ENCODE measurements at regions not wholly inside any gene's neighbourhood (a gene's known extent, or its start where the extent isn't known, plus 50 kb on each side); places are given as distances from the start of the nearest gene placed in this dataset.

- Mint-ChIP-seq H3K27ac (no peak overlapping the region), H3K4me1 (no peaks in the 10 kb centered on the region), H3K9me3 (peaks cover 8% of the 10 kb centered on the region), H3K27me3 (no peaks in the 10 kb centered on the region), H3K36me3 (ENCODE audit: low read depth) (no peaks in the 10 kb centered on the region), H3K4me3 (no peak overlapping the region)
- ATAC-seq (replicated peaks): no peak
Observed at GRCh38 chr10:36720895-36721294, 404.5 kb upstream of the ANKRD30A start.

- Mint-ChIP-seq H3K27ac (no peak overlapping the region), H3K4me1 (no peaks in the 10 kb centered on the region)
- ATAC-seq (replicated peaks): no peak
Observed at GRCh38 chr10:36717118-36717517, 408.3 kb upstream of the ANKRD30A start.

GRCh38 chr10:36716291-36716690 is 409.1 kb upstream of the ANKRD30A start:
- H3K27ac Mint-ChIP-seq: no peak overlapping the region
- ATAC-seq (replicated peaks): no peak

More at GRCh38 chr10:36717118-36717517, 408.3 kb upstream of the ANKRD30A start:
- Mint-ChIP-seq H3K9me3 (peaks cover 8% of the 10 kb centered on the region), H3K4me3 (no peak overlapping the region), H3K36me3 (ENCODE audit: low read depth) (no peaks in the 10 kb centered on the region), H3K27me3 (no peaks in the 10 kb centered on the region)

GRCh38 chr10:36712695-36713094 is 412.7 kb upstream of the ANKRD30A start:
- Mint-ChIP-seq H3K27me3 (no peaks in the 10 kb centered on the region), H3K27ac (no peak overlapping the region), H3K4me1 (no peaks in the 10 kb centered on the region), H3K4me3 (no peak overlapping the region), H3K36me3 (ENCODE audit: low read depth) (no peaks in the 10 kb centered on the region), H3K9me3 (peaks cover 5% of the 10 kb centered on the region)
- no peak for ATAC-seq (replicated peaks)

More at GRCh38 chr10:36716291-36716690, 409.1 kb upstream of the ANKRD30A start:
- Mint-ChIP-seq H3K27me3 (no peaks in the 10 kb centered on the region), H3K36me3 (ENCODE audit: low read depth) (no peaks in the 10 kb centered on the region), H3K4me3 (no peak overlapping the region), H3K9me3 (peaks cover 8% of the 10 kb centered on the region), H3K4me1 (no peaks in the 10 kb centered on the region)

DNA sequence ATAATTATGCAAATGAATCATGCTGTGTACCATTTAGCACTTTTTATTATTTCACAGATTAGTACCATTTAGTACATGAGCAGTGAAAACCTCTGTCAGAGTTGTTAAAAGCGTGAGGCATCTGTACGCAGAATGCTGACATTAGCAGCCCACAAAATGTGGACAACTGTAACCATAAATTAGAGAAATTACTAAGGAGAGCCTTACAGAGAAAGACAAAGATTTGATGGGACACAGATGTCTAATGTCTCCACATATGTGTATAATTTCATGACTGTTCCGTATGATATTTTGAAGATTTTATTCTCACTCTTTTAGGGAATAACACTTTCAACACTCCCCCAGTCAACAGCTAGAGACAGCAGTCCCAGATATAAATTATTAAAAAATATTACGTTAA is 414.0 kb upstream of the ANKRD30A start:
- Mint-ChIP-seq H3K9me3 (peaks cover 4% of the 10 kb centered on the region), H3K27me3 (no peaks in the 10 kb centered on the region), H3K36me3 (ENCODE audit: low read depth) (no peaks in the 10 kb centered on the region), H3K4me1 (no peaks in the 10 kb centered on the region), H3K27ac (no peak overlapping the region), H3K4me3 (no peak overlapping the region)
- no peak for ATAC-seq (replicated peaks)

- H3K4me1 Mint-ChIP-seq: no peaks in the 10 kb centered on the region
- ATAC-seq (replicated peaks): no peak
- H3K27me3 Mint-ChIP-seq: no peaks in the 10 kb centered on the region
- no peaks in the 10 kb centered on the region for H3K36me3 Mint-ChIP-seq (ENCODE audit: low read depth)
- no peak overlapping the region for H3K27ac Mint-ChIP-seq
- no peaks in the 10 kb centered on the region for H3K9me3 Mint-ChIP-seq
- H3K4me3 Mint-ChIP-seq: no peak overlapping the region
Observed at GRCh38 chr10:36704124-36704523, 421.3 kb upstream of the ANKRD30A start.

- H3K4me3 Mint-ChIP-seq: no peak overlapping the region
- no peaks in the 10 kb centered on the region for H3K9me3 Mint-ChIP-seq
- H3K27ac Mint-ChIP-seq: no peak overlapping the region
- H3K36me3 Mint-ChIP-seq (ENCODE audit: low read depth): no peaks in the 10 kb centered on the region
- ATAC-seq (replicated peaks): no peak
- no peaks in the 10 kb centered on the region for H3K27me3 Mint-ChIP-seq
- H3K4me1 Mint-ChIP-seq: no peaks in the 10 kb centered on the region
Observed at GRCh38 chr10:36703179-36703578, 422.2 kb upstream of the ANKRD30A start.

- Mint-ChIP-seq H3K36me3 (ENCODE audit: low read depth) (no peaks in the 10 kb centered on the region), H3K27me3 (no peaks in the 10 kb centered on the region), H3K9me3 (peaks cover 4% of the 10 kb centered on the region), H3K4me3 (no peak overlapping the region), H3K27ac (no peak overlapping the region), H3K4me1 (no peaks in the 10 kb centered on the region)
- no peak for ATAC-seq (replicated peaks)
Observed at GRCh38 chr10:36700123-36700522, 425.3 kb upstream of the ANKRD30A start.

GRCh38 chr10:36692759-36693158 is 432.6 kb upstream of the ANKRD30A start:
- no peaks in the 10 kb centered on the region for H3K36me3 Mint-ChIP-seq (ENCODE audit: low read depth)
- no peak overlapping the region for H3K27ac Mint-ChIP-seq
- H3K27me3 Mint-ChIP-seq: no peaks in the 10 kb centered on the region
- H3K4me1 Mint-ChIP-seq: no peaks in the 10 kb centered on the region
- no peak for ATAC-seq (replicated peaks)
- H3K9me3 Mint-ChIP-seq: peaks cover 11% of the 10 kb centered on the region
- H3K4me3 Mint-ChIP-seq: no peak overlapping the region

- Mint-ChIP-seq H3K27me3 (no peaks in the 10 kb centered on the region), H3K9me3 (peaks cover 9% of the 10 kb centered on the region), H3K4me1 (no peaks in the 10 kb centered on the region), H3K4me3 (no peak overlapping the region), H3K27ac (no peak overlapping the region), H3K36me3 (ENCODE audit: low read depth) (no peaks in the 10 kb centered on the region)
- ATAC-seq (replicated peaks): no peak
Observed at GRCh38 chr10:36688717-36689116, 436.7 kb upstream of the ANKRD30A start.

DNA sequence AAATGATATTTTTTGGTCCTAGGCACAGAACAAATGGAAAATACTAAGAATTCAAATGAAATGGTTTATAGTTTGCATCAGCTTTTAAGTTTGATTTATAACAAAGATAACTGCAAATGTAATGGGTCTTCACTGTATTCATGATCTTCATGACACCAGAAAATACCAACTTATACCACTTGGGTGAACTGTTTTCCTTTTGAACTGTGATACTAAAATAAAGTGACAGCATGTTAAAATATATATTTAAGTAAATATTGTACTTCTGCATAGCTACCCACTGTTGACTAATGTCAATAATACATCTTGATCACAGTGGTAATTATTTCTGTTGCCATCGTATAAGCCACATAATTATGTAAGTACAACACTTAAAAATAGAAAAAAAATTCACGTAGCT is 442.0 kb upstream of the ANKRD30A start:
- H3K4me1 Mint-ChIP-seq: no peaks in the 10 kb centered on the region
- no peak overlapping the region for H3K27ac Mint-ChIP-seq
- peaks cover 6% of the 10 kb centered on the region for H3K9me3 Mint-ChIP-seq
- no peak overlapping the region for H3K4me3 Mint-ChIP-seq
- no peak for ATAC-seq (replicated peaks)
- no peaks in the 10 kb centered on the region for H3K36me3 Mint-ChIP-seq (ENCODE audit: low read depth)
- H3K27me3 Mint-ChIP-seq: no peaks in the 10 kb centered on the region

DNA sequence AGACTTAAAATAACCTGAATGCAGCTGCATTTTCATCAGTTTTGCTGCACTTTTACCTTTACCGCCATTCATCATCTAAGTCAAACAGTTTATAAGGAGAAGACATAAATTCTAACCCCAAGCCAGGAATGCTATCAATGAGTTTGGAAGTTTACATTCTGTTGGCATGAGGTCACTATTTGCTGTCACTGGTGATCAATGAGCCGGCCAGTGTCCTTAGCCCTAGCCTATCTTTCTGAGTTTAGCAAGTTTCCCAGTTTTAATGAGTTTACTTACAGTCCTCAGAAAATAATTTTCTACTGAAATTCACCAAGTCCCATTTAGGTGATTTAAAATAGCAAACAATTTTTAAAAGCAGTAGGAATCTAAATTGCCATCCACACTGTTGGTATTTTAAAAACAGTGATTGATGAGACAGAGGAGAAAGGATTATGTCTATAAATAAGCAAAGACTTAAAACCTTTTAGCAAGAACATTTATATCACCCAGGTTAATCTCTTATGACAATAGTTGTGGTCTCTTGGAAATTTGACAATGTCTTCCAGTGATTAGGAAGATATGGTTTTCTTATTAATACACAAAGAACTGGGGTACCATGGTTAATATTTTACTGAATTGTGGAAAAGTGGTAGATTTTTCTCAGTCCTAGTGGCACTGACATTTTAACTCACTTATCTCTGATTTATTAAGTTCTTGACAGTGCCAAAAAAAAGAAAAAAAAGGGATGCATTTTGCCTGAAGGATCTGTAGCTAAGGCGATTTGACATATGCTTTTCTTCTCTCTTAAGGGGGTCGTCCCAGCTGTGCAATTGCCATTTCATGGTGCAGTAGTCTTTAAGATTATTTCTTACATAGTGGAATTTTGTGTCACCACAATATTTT is 443.4 kb upstream of the ANKRD30A start:
- no peak for ATAC-seq (replicated peaks)
- H3K27me3 Mint-ChIP-seq: no peaks in the 10 kb centered on the region
- no peak overlapping the region for H3K4me3 Mint-ChIP-seq
- peaks cover 4% of the 10 kb centered on the region for H3K9me3 Mint-ChIP-seq
- no peaks in the 10 kb centered on the region for H3K4me1 Mint-ChIP-seq
- no peaks in the 10 kb centered on the region for H3K36me3 Mint-ChIP-seq (ENCODE audit: low read depth)
- H3K27ac Mint-ChIP-seq: no peak overlapping the region

GRCh38 chr10:36679554-36679953 is 445.8 kb upstream of the ANKRD30A start:
- Mint-ChIP-seq H3K4me3 (no peak overlapping the region), H3K36me3 (ENCODE audit: low read depth) (no peaks in the 10 kb centered on the region), H3K27ac (no peak overlapping the region), H3K9me3 (peaks cover 3% of the 10 kb centered on the region), H3K27me3 (no peaks in the 10 kb centered on the region), H3K4me1 (no peaks in the 10 kb centered on the region)
- no peak for ATAC-seq (replicated peaks)

DNA sequence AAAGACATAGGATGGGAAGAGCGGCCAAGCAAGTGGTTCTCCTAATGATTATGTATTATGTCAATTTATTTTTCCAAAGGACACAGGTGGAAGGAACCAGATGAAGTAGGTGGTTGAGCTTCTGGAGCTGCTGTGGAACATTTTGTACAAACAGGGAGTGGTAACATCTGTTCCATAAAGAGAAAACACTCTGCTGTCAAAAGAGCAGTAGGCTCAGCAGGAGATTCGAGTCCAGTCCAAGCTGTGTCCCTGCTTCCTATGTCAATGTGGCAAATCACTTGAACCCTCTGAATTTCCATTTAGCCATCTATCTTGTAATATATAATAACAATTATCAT is 448.0 kb upstream of the ANKRD30A start:
- no peak for ATAC-seq (replicated peaks)
- no peak overlapping the region for H3K4me3 Mint-ChIP-seq
- no peak overlapping the region for H3K27ac Mint-ChIP-seq
- peaks cover 3% of the 10 kb centered on the region for H3K9me3 Mint-ChIP-seq
- no peaks in the 10 kb centered on the region for H3K36me3 Mint-ChIP-seq (ENCODE audit: low read depth)
- no peaks in the 10 kb centered on the region for H3K27me3 Mint-ChIP-seq
- no peaks in the 10 kb centered on the region for H3K4me1 Mint-ChIP-seq

DNA sequence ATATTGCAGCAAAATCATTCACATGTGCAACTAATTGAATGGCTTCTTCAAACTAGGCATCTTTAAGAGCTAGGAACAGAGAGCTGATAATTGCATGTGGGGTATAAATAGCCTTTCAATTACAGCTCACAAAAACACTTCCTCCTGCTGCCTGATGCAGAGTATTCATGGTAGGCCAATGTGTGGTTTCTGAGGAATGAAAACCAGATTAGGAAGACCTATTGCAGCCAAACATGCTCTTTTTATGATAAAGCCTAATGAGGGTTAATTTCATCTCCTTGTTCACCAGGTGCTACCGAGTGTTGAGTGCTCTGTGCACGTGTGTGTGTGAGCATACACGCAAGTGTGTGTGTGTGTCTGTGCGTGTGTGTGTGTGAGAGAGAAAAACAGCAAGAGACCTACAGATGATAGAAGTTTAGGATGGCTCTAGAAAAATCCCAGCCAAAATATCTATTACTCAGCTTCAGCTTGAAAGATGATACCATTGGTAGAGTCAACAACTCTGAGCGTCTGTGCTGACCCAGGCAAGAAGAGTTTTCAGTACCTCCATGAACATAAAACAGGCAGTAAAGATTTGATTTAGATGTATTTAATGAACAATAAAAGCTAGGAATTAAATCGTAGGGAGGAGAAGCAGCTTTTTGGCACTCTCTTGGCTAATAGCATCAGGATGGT is 448.5 kb upstream of the ANKRD30A start:
- Mint-ChIP-seq H3K9me3 (peaks cover 3% of the 10 kb centered on the region), H3K4me3 (no peak overlapping the region), H3K36me3 (ENCODE audit: low read depth) (no peaks in the 10 kb centered on the region), H3K27me3 (no peaks in the 10 kb centered on the region), H3K27ac (no peak overlapping the region), H3K4me1 (no peaks in the 10 kb centered on the region)
- ATAC-seq (replicated peaks): no peak
